Thyroid gland (tissue), 4 donors: ENCODE measurements at regions not wholly inside any gene's neighbourhood (a gene's known extent, or its start where the extent isn't known, plus 50 kb on each side); places are given as distances from the start of the nearest gene placed in this dataset.

Source experiments
- CTCF ChIP-seq, 6 experiments: fragments of 200-600 bp in 3 of 6; fragments of 450-650 bp in 3 of 6; sonication (generic) in 3 of 6; IDR thresholded peaks; one replicate each; pipeline ENCODE4 v1.5.1; 2016 to 2019; ENCODE audit warnings: antibody characterized with exemption in 6 of 6, mild to moderate bottlenecking in 2 of 6, inconsistent platforms in 1 of 6, moderate library complexity in 1 of 6
- POLR2A ChIP-seq, 2 donors: fragments of 450-650 bp; IDR thresholded peaks; one replicate each; pipeline ENCODE4 v1.6.1; 2017; ENCODE audit warnings: antibody characterized with exemption in 2 of 2, mild to moderate bottlenecking in 2 of 2, moderate library complexity in 1 of 2

GRCh38 chr12:127909041-127909440 lies 357.9 kb upstream of the TMEM132C start:
- TF ChIP-seq CTCF (IDR thresholded peaks at IDR 0.05) (no peak), POLR2A (IDR thresholded peaks at IDR 0.05) (no peak)
